Nucleus accumbens (tissue), 56 donors: ENCODE measurements at regions not wholly inside any gene's neighbourhood (a gene's known extent, or its start where the extent isn't known, plus 50 kb on each side); places are given as distances from the start of the nearest gene placed in this dataset.

Experiments used
- DNase-seq, 56 donors: peaks; one replicate each; lab custom pipeline; 2025; lab: John Stamatoyannopoulos, UW

- DNase-seq = no peak
Observed at GRCh38 chr7:10908600-10908999, 65.1 kb upstream of the PHF14 start.

DNA sequence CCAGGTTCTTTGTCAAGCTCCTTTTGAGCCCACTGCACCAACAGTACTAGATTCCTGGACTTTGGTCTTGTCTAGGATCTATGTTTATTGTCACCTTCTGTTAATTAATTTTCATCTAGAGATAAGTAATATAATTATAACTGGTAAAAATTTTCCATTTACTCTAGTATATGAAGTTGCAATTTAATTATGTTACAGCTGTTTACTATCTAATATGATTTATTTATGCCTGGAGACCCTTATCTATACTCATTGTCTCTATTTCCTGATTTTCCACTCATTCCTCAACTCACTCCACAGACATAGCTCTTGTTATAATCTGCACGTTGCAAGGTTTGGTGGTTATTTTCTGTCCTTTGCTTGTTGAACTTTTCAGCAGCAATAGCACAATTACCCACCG lies 63.2 kb upstream of the PHF14 start:
- no peak for DNase-seq

DNA sequence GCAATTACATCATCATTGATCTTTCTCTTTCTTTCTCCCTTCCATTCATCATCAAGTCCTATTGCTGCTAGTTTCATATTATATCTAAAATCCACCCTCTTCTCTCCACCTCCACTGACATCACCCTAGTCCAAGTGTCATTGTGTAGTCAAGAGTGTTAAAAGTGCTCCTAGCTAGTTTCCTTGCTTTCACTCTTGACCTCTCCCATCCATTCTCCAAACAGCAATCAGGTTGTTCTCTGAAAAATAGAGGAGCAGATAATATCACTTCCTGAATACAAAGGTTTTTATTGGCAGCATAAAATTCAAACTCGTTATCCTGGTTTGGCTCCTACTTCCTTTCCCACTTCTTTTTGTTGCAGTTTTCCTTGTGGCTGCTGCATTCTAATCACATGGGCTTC lies 61.6 kb upstream of the PHF14 start:
- DNase-seq = no peak

- DNase-seq = peak in 1 of 56 donors; percentile 6
Observed at GRCh38 chr7:10913457-10913856, 60.2 kb upstream of the PHF14 start.

- DNase-seq = no peak
Observed at GRCh38 chr7:10918093-10918590, 55.5 kb upstream of the PHF14 start.

- DNase-seq = no peak
Observed at GRCh38 chr7:10919923-10920322, 53.7 kb upstream of the PHF14 start.
